ENCODE measurements at regions not wholly inside any gene's neighbourhood (a gene's known extent, or its start where the extent isn't known, plus 50 kb on each side); places are given as distances from the start of the nearest gene placed in this dataset.

DNA sequence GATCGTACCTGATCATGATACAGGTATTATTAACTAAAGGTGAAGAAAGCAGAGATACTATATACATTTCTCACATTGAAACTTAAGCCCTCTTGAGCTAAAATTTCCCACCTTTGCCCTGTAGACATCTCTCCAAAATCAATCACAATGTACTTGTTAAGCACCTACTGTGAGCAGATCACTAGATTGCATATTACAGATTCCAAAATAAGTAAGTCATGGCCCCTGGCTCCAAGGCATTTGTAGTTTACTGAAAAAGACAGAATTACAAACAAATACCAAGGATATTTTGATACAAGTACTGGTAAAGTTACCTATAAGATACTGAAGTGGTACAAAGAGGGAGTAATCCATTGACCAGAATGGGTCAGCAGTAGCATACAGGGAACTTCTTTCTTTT, 455.3 kb downstream of the STK39 start:
- Histone ChIP-seq H3K9me3 (ENCODE audit: severe bottlenecking) (no peaks in the 10 kb centered on the region), H3K27me3 (ENCODE audit: insufficient read depth, low read depth, severe bottlenecking) (no peaks in the 10 kb centered on the region), H3K27ac (no peak overlapping the region), H3K36me3 (no peaks in the 10 kb centered on the region), H3K4me3 (ENCODE audit: low read depth, low read length) (no peak overlapping the region)
- no peak for DNase-seq
- TF ChIP-seq, protein P1, sequence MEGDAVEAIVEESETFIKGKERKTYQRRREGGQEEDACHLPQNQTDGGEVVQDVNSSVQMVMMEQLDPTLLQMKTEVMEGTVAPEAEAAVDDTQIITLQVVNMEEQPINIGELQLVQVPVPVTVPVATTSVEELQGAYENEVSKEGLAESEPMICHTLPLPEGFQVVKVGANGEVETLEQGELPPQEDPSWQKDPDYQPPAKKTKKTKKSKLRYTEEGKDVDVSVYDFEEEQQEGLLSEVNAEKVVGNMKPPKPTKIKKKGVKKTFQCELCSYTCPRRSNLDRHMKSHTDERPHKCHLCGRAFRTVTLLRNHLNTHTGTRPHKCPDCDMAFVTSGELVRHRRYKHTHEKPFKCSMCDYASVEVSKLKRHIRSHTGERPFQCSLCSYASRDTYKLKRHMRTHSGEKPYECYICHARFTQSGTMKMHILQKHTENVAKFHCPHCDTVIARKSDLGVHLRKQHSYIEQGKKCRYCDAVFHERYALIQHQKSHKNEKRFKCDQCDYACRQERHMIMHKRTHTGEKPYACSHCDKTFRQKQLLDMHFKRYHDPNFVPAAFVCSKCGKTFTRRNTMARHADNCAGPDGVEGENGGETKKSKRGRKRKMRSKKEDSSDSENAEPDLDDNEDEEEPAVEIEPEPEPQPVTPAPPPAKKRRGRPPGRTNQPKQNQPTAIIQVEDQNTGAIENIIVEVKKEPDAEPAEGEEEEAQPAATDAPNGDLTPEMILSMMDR (IDR thresholded peaks at IDR 0.05; ENCODE audit: low read depth, low read length), result no peak

DNA sequence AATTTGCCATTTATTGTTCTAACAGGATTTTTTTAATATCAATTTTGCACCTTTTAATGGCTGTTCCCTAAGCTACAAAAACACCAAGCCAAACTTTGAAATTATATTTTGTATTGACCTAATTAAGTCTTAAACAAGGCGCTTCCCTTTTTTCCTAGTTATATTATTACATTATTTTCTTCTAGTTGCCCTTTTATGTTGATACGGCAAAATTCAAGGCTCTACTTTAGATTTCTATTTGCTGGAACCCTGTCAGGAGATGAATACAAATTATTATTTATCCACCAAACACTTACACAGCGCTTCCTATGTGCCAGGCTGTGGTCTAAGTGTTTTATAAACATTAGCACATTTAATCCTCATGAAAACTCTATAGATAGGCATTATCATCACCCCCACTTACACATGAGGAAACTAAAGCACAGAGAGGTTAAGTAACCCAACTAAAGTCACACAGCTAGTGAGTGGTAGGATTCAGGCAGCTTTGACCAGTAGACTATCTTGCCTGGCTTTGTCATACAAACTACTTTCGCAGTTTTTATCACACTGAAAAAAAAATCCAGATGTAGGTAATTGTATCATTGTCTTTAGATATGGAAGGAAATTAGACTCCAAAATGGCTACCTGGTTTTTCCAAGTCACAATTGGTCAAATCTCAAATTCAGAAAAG, 456.5 kb downstream of the STK39 start:
- TF ChIP-seq, protein P1 (IDR thresholded peaks at IDR 0.05; ENCODE audit: low read depth, low read length), result no peak
- no peak overlapping the region for H3K27ac ChIP-seq
- DNase-seq, result no peak
- H3K27me3 ChIP-seq (ENCODE audit: insufficient read depth, low read depth, severe bottlenecking), result no peaks in the 10 kb centered on the region
- H3K9me3 ChIP-seq (ENCODE audit: severe bottlenecking), result no peaks in the 10 kb centered on the region
- no peak overlapping the region for H3K4me3 ChIP-seq (ENCODE audit: low read depth, low read length)
- no peaks in the 10 kb centered on the region for H3K36me3 ChIP-seq

DNA sequence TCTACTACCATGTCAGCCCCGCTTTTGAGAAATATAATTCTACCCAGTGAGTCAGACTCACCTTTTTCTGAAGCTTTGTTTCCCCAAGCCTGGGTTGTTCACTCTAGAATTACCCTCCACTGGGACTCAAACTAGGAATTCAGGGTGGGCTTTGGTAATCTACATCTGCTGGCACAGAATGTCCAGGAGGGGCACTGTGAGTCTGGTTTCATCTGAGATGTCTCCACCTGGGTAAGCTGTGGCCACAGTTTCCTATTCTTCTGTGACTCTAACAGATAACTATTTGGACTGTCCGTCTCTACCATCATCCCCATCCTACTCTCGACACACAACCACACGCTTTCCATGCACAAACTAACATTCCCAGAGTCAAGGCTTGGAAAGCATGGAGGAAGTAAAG, 457.2 kb downstream of the STK39 start:
- no peak for DNase-seq
- no peaks in the 10 kb centered on the region for H3K9me3 ChIP-seq (ENCODE audit: severe bottlenecking)
- H3K4me3 ChIP-seq (ENCODE audit: low read depth, low read length), result no peak overlapping the region
- no peak overlapping the region for H3K27ac ChIP-seq
- TF ChIP-seq, protein P1 (IDR thresholded peaks at IDR 0.05; ENCODE audit: low read depth, low read length), result no peak
- H3K27me3 ChIP-seq (ENCODE audit: insufficient read depth, low read depth, severe bottlenecking), result no peaks in the 10 kb centered on the region
- H3K36me3 ChIP-seq, result no peaks in the 10 kb centered on the region

DNA sequence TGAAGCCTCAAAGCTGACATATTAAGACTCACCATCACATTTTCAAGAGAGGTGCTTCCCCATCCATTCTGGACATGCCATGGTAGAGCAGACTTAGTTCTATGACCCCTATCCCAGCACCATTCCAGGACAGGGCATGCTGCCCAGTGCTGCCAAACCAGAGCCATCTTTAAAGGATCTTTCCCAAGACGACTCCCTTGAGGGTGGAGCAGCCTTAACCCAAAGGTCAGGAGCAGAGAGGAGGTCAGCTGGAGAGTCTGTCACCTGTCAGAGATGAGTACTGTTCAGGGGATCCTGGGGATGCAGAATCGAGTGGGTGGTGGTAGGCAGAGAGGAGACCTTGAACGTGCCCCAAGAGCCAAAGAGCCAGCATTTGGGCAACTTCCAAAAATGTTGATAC, 459.8 kb downstream of the STK39 start:
- Histone ChIP-seq H3K27me3 (ENCODE audit: insufficient read depth, low read depth, severe bottlenecking) (no peaks in the 10 kb centered on the region), H3K9me3 (ENCODE audit: severe bottlenecking) (no peaks in the 10 kb centered on the region), H3K27ac (no peak overlapping the region), H3K4me3 (ENCODE audit: low read depth, low read length) (no peak overlapping the region), H3K36me3 (no peaks in the 10 kb centered on the region)
- no peak for DNase-seq
- TF ChIP-seq, protein P1 (IDR thresholded peaks at IDR 0.05; ENCODE audit: low read depth, low read length), result no peak

DNA sequence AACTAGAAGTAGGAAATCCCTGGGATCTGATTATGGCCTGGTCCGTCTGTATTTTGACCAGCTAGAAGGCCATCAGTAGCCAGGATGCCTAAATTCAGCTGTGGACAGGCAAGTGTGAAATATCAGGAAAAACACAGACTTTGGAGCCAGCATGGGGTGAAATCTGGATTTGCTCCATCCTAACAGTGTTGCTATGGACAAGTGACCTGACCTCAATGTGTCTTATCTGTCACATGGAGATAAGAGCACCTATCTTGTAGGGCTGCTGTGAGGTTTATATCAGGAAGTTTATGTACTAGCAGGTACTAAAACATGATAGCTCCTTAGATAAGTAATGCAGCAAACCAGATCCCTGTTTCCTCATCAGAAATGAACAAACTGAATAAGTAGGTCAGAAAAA, 460.4 kb downstream of the STK39 start:
- H3K36me3 ChIP-seq, result no peaks in the 10 kb centered on the region
- no peaks in the 10 kb centered on the region for H3K27me3 ChIP-seq (ENCODE audit: insufficient read depth, low read depth, severe bottlenecking)
- H3K4me3 ChIP-seq (ENCODE audit: low read depth, low read length), result no peak overlapping the region
- H3K27ac ChIP-seq, result no peak overlapping the region
- TF ChIP-seq, protein P1 (IDR thresholded peaks at IDR 0.05; ENCODE audit: low read depth, low read length), result no peak
- H3K9me3 ChIP-seq (ENCODE audit: severe bottlenecking), result no peaks in the 10 kb centered on the region
- no peak for DNase-seq

DNA sequence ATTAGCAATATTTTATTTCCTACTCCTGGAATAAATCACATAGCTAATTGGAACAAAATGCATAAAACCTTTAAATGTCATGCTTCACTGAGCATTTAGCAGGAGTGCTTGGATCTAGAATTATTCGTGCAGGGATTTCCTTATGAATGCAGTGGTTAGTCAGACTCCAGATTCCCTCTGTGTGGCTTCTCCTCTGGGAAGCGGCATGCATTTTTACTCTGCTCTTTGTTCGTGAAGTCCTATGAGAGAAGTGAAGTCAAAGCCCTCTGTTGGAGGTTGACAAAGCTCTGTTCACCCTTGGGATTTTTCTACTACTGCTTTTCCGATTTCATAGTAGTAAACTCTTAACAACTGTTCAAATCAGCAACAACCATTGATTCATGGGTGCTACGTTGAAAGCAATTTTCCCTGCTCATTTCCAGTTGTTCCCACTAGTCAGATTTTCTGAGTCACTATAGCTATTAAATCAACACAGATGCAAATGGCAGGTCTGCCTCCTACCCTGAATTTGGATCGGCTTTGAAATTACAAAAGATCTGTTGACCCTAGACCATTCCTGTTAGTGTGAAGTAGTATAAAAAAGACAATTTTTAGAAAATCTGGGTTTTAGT, 461.7 kb downstream of the STK39 start:
- TF ChIP-seq, protein P1 (IDR thresholded peaks at IDR 0.05; ENCODE audit: low read depth, low read length), result no peak
- Histone ChIP-seq H3K36me3 (no peaks in the 10 kb centered on the region), H3K4me3 (ENCODE audit: low read depth, low read length) (no peak overlapping the region), H3K27ac (no peak overlapping the region), H3K27me3 (ENCODE audit: insufficient read depth, low read depth, severe bottlenecking) (no peaks in the 10 kb centered on the region), H3K9me3 (ENCODE audit: severe bottlenecking) (no peaks in the 10 kb centered on the region)
- no peak for DNase-seq

All from WERI-Rb-1 (cell line).